H9 (cell line): ENCODE measurements at regions not wholly inside any gene's neighbourhood (a gene's known extent, or its start where the extent isn't known, plus 50 kb on each side); places are given as distances from the start of the nearest gene placed in this dataset.

Experiments used
- DNase-seq: peaks from one replicate; pipeline ENCODE4 v3.0.0-alpha.2; 2017
- H2AFZ ChIP-seq: one replicate; pipeline ENCODE4 v1.6.1; 2013; ENCODE audit warnings: mild to moderate bottlenecking, low read length, control low read depth, moderate library complexity
- H2AK5ac ChIP-seq: 2 replicates; pipeline ENCODE4 v1.6.1; 2013; ENCODE audit warnings: low read length, control low read depth, mixed read lengths; ENCODE audit not compliant: insufficient read length
- H2BK120ac ChIP-seq: one replicate; pipeline ENCODE4 v1.6.1; 2013; ENCODE audit warnings: low read depth, mild to moderate bottlenecking, low read length, control low read depth, inconsistent platforms; ENCODE audit not compliant: poor library complexity, severe bottlenecking
- H2BK12ac ChIP-seq: 2 replicates; pipeline ENCODE4 v1.6.1; 2013; ENCODE audit warnings: low read length, control low read depth, mixed read lengths, low read depth; ENCODE audit not compliant: insufficient read length
- H2BK15ac ChIP-seq: 2 replicates; pipeline ENCODE4 v1.6.1; 2013; ENCODE audit warnings: low read depth, low read length, control low read depth
- H2BK20ac ChIP-seq: one replicate; pipeline ENCODE4 v1.6.1; 2013; ENCODE audit warnings: low read depth, mild to moderate bottlenecking, low read length, control low read depth, inconsistent platforms; ENCODE audit not compliant: poor library complexity, severe bottlenecking
- H2BK5ac ChIP-seq: 2 replicates; pipeline ENCODE4 v1.6.1; 2013; ENCODE audit warnings: low read length, control low read depth, mixed read lengths; ENCODE audit not compliant: insufficient read length
- H3K14ac ChIP-seq: 2 replicates; pipeline ENCODE4 v1.6.1; 2013; ENCODE audit warnings: low read length, control low read depth; ENCODE audit not compliant: insufficient read depth
- H3K18ac ChIP-seq: 2 replicates; pipeline ENCODE4 v1.6.1; 2013; ENCODE audit warnings: low read depth, mild to moderate bottlenecking, mixed read lengths, low read length, control low read depth; ENCODE audit not compliant: insufficient read length
- H3K23ac ChIP-seq: 2 replicates; pipeline ENCODE4 v1.6.1; 2013; ENCODE audit warnings: low read length, control low read depth, mixed read lengths, low read depth; ENCODE audit not compliant: insufficient read length
- H3K23me2 ChIP-seq: 2 replicates; pipeline ENCODE4 v1.6.1; 2013; ENCODE audit warnings: low read depth, mild to moderate bottlenecking, mixed read lengths, low read length, control low read depth; ENCODE audit not compliant: insufficient read length, poor library complexity, severe bottlenecking
- H3K27ac ChIP-seq: 2 replicates; pipeline ENCODE4 v1.5.1; 2013; ENCODE audit warnings: low read length, control low read depth, mixed read lengths, low read depth; ENCODE audit not compliant: insufficient read length
- H3K27me3 ChIP-seq: 2 replicates; pipeline ENCODE4 v1.6.1; 2013; ENCODE audit warnings: low read length, control low read depth, inconsistent platforms; ENCODE audit not compliant: insufficient read depth
- H3K4ac ChIP-seq: 2 replicates; pipeline ENCODE4 v1.6.1; 2013; ENCODE audit warnings: low read depth, mild to moderate bottlenecking, control low read depth, inconsistent platforms, low read length, moderate library complexity
- H3K4me1 ChIP-seq: 2 replicates; pipeline ENCODE4 v1.6.1; 2013; ENCODE audit warnings: low read length, control low read depth, inconsistent platforms; ENCODE audit not compliant: insufficient read depth
- H3K4me2 ChIP-seq: 2 replicates; pipeline ENCODE4 v1.6.1; 2013; ENCODE audit warnings: low read length, control low read depth, mixed read lengths; ENCODE audit not compliant: insufficient read length, insufficient read depth
- H3K56ac ChIP-seq: 2 replicates; pipeline ENCODE4 v1.6.1; 2013; ENCODE audit warnings: low read depth, mild to moderate bottlenecking, mixed read lengths, low read length, control low read depth; ENCODE audit not compliant: insufficient read length
- H3K79me1 ChIP-seq: 2 replicates; pipeline ENCODE4 v1.6.1; 2013; ENCODE audit warnings: low read depth, mild to moderate bottlenecking, moderate library complexity, low read length, control low read depth, inconsistent platforms; ENCODE audit not compliant: insufficient read depth, poor library complexity, severe bottlenecking
- H3K79me2 ChIP-seq: 2 replicates; pipeline ENCODE4 v1.6.1; 2013; ENCODE audit warnings: low read length, control low read depth, inconsistent platforms; ENCODE audit not compliant: insufficient read depth
- H3K9ac ChIP-seq: 2 replicates; pipeline ENCODE4 v1.6.1; 2013; ENCODE audit warnings: low read length, control low read depth, mixed read lengths; ENCODE audit not compliant: insufficient read length; ENCODE audit errors: extremely low read depth
- H3K9me3 ChIP-seq: one replicate; pipeline ENCODE4 v1.6.1; 2013; ENCODE audit warnings: low read depth, low read length, inconsistent platforms; ENCODE audit not compliant: control insufficient read depth
- H3T11ph ChIP-seq: one replicate; pipeline ENCODE4 v1.6.1; 2013; ENCODE audit warnings: mild to moderate bottlenecking, low read length, control low read depth, inconsistent platforms
- H4K20me1 ChIP-seq: one replicate; pipeline ENCODE4 v1.6.1; 2013; ENCODE audit not compliant: control insufficient read depth, insufficient read length, insufficient read depth
- H4K5ac ChIP-seq: 2 replicates; pipeline ENCODE4 v1.6.1; 2013; ENCODE audit warnings: low read depth, mild to moderate bottlenecking, mixed read lengths, low read length, control low read depth; ENCODE audit not compliant: insufficient read length
- H4K8ac ChIP-seq: replicated peaks from 2 replicates; pipeline ENCODE4 v1.6.1; 2013; ENCODE audit warnings: low read length, control low read depth, mixed read lengths, low read depth; ENCODE audit not compliant: insufficient read length
- H4K91ac ChIP-seq: 2 replicates; pipeline ENCODE4 v1.6.1; 2013; ENCODE audit warnings: low read depth, mild to moderate bottlenecking, moderate library complexity, mixed read lengths, low read length, control low read depth; ENCODE audit not compliant: insufficient read length
- H3K27ac Mint-ChIP-seq, 3 experiments: 2 replicates in 2 of 3; 3 replicates in 1 of 3; pipeline ENCODE4 v1.8.0; 2020 to 2021; ENCODE audit warnings: mixed read lengths in 3 of 3, mild to moderate bottlenecking in 1 of 3, moderate library complexity in 1 of 3
- H3K27me3 Mint-ChIP-seq: 2 replicates; pipeline ENCODE4 v1.8.0; 2021; ENCODE audit warnings: low read depth, mild to moderate bottlenecking, moderate library complexity, mixed read lengths
- H3K36me3 Mint-ChIP-seq, 3 experiments: 2 replicates in 2 of 3; 3 replicates in 1 of 3; pipeline ENCODE4 v1.8.0; 2020 to 2021; ENCODE audit warnings: low read depth in 3 of 3, mixed read lengths in 3 of 3; ENCODE audit not compliant: insufficient read depth in 1 of 3
- H3K4me1 Mint-ChIP-seq, 2 experiments: 2 replicates each; pipeline ENCODE4 v1.8.0; 2020; ENCODE audit warnings: mixed read lengths in 2 of 2
- H3K4me3 Mint-ChIP-seq, 2 experiments: 2 replicates in 1 of 2; 3 replicates in 1 of 2; pipeline ENCODE4 v1.8.0; 2020 to 2021; ENCODE audit warnings: mild to moderate bottlenecking in 2 of 2, mixed read lengths in 2 of 2, moderate library complexity in 1 of 2
- H3K9me3 Mint-ChIP-seq, 2 experiments: 2 replicates in 1 of 2; 3 replicates in 1 of 2; pipeline ENCODE4 v1.8.0; 2020; ENCODE audit warnings: mild to moderate bottlenecking in 2 of 2, mixed read lengths in 2 of 2, moderate library complexity in 1 of 2
- WGBS: extraction: QIAGEN DNeasy Blood & Tissue Kit; methylation state at CpG from one replicate; pipeline ENCODE4 v1.1.7; 2013; ENCODE audit warnings: missing lambda C conversion rate, low lambda C conversion rate, mixed read lengths; ENCODE audit not compliant: insufficient read length; ENCODE audit errors: extremely low coverage; 5-methylcytosine and 5-hydroxymethylcytosine counted together
- TF ChIP-seq, protein P1 (sequence below): fragments of 200-600 bp; sonication (generic); conservative IDR thresholded peaks from 3 replicates; pipeline ENCODE4 v1.8.0; 2021; ENCODE audit warnings: antibody characterized with exemption, mild to moderate bottlenecking

DNA sequence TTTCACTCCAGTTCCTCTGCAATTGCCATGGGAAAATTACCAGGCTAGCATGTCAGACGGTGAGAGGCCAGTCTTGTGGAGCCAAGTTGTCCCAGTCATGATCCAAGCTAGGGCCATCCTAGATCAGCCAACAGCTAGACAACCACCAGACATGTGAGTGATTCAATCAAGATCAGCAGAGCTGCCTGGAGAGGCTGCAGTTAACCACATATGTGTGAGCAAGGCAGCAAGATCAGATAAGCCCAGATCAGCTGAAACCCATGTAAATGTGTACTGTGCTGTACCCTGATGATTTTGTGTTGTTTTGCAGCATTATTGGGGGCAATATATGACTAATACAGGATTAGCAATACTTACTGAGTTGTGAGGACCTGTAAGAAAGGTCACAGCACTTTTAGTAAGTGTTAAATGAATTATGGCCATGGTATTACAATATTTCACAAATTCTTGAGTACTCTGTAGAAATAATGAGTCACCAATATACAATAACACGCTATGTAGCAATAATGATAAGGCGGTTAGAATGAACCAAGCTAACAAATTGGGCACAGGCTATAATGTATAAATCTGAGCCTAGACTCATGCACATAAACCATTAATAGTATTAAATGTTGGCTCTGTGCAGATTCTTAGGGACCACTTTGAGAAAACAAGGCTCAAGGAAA, 91.4 kb downstream of the SUDS3 start:
- WGBS, result no CpG with 5 or more reads among the region's 3 CpGs

More for the DNA sequence above, 91.4 kb downstream of the SUDS3 start:
- Histone ChIP-seq H3K56ac (no peak overlapping the region), H2AFZ (no peak overlapping the region), H4K8ac (no peak overlapping the region), H2BK120ac (no peak overlapping the region), H2AK5ac (no peak overlapping the region), H4K5ac (no peak overlapping the region), H3K4me1 (no peaks in the 10 kb centered on the region), H4K91ac (no peak overlapping the region), H3K4ac (no peak overlapping the region), H3K4me2 (no peak overlapping the region), H3K14ac (no peak overlapping the region), H3K27ac (no peak overlapping the region), H3T11ph (no peak overlapping the region), H3K9me3 (no peaks in the 10 kb centered on the region), H3K9ac (no peak overlapping the region), H3K23ac (no peak overlapping the region), H2BK15ac (no peak overlapping the region), H3K23me2 (no peaks in the 10 kb centered on the region), H3K18ac (no peak overlapping the region), H3K27me3 (no peaks in the 10 kb centered on the region), H2BK12ac (no peak overlapping the region), H3K79me1 (no peaks in the 10 kb centered on the region), H2BK20ac (no peak overlapping the region), H4K20me1 (no peaks in the 10 kb centered on the region), H2BK5ac (no peak overlapping the region), H3K79me2 (no peaks in the 10 kb centered on the region)
- Mint-ChIP-seq H3K36me3 (no peaks in the 10 kb centered on the region), H3K4me1 (no peaks in the 10 kb centered on the region), H3K9me3 (peaks cover 0 to 3% of the 10 kb centered on the region in 2 experiments; a peak in 1 of 5 replicates), H3K27ac (no peak overlapping the region; a peak in 1 of 7 replicates), H3K4me3 (no peak overlapping the region), H3K27me3 (peaks cover 3% of the 10 kb centered on the region; the same call in 1 of the 2 replicates)
- no peak for DNase-seq
- TF ChIP-seq, protein P1, sequence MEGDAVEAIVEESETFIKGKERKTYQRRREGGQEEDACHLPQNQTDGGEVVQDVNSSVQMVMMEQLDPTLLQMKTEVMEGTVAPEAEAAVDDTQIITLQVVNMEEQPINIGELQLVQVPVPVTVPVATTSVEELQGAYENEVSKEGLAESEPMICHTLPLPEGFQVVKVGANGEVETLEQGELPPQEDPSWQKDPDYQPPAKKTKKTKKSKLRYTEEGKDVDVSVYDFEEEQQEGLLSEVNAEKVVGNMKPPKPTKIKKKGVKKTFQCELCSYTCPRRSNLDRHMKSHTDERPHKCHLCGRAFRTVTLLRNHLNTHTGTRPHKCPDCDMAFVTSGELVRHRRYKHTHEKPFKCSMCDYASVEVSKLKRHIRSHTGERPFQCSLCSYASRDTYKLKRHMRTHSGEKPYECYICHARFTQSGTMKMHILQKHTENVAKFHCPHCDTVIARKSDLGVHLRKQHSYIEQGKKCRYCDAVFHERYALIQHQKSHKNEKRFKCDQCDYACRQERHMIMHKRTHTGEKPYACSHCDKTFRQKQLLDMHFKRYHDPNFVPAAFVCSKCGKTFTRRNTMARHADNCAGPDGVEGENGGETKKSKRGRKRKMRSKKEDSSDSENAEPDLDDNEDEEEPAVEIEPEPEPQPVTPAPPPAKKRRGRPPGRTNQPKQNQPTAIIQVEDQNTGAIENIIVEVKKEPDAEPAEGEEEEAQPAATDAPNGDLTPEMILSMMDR, result no peak
